ENCODE measurements at regions not wholly inside any gene's neighbourhood (a gene's known extent, or its start where the extent isn't known, plus 50 kb on each side); places are given as distances from the start of the nearest gene placed in this dataset.

GRCh38 chr11:112519751-112520150 is 259.1 kb upstream of the PLET1 start:
- no peak for DNase-seq (ENCODE audit: low read depth, low spot score)
- TF ChIP-seq CTCF (IDR thresholded peaks at IDR 0.05; ENCODE audit: low read depth, low read length): no peak
- no peak overlapping the region for H3K4me3 ChIP-seq (ENCODE audit: low read depth, low read length)
- in situ Hi-C loops (cut with HindIII; ENCODE audit: low sequenced_read_pairs): no loop called here

- no peak for DNase-seq (ENCODE audit: low read depth, low spot score)
- H3K4me3 ChIP-seq (ENCODE audit: low read depth, low read length): no peak overlapping the region
- in situ Hi-C loops (cut with HindIII; ENCODE audit: low sequenced_read_pairs): no loop called here
- TF ChIP-seq CTCF (IDR thresholded peaks at IDR 0.05; ENCODE audit: low read depth, low read length): no peak
These were observed 259.7 kb upstream of the PLET1 start for GRCh38 chr11:112520354-112520753.

GRCh38 chr11:112522536-112522935 is 261.9 kb upstream of the PLET1 start:
- no peak for DNase-seq (ENCODE audit: low read depth, low spot score)
- in situ Hi-C loops (cut with HindIII; ENCODE audit: low sequenced_read_pairs): no loop called here
- no peak for TF ChIP-seq CTCF (IDR thresholded peaks at IDR 0.05; ENCODE audit: low read depth, low read length)
- H3K4me3 ChIP-seq (ENCODE audit: low read depth, low read length): no peak overlapping the region

GRCh38 chr11:112523031-112523430 is 262.4 kb upstream of the PLET1 start:
- DNase-seq (ENCODE audit: low read depth, low spot score): no peak
- in situ Hi-C loops (cut with HindIII; ENCODE audit: low sequenced_read_pairs): no loop called here
- no peak for TF ChIP-seq CTCF (IDR thresholded peaks at IDR 0.05; ENCODE audit: low read depth, low read length)
- no peak overlapping the region for H3K4me3 ChIP-seq (ENCODE audit: low read depth, low read length)

- DNase-seq (ENCODE audit: low read depth, low spot score): peak; percentile 3
- in situ Hi-C loops (cut with HindIII; ENCODE audit: low sequenced_read_pairs): no loop called here
- no peak for TF ChIP-seq CTCF (IDR thresholded peaks at IDR 0.05; ENCODE audit: low read depth, low read length)
- no peak overlapping the region for H3K4me3 ChIP-seq (ENCODE audit: low read depth, low read length)
These were observed 262.8 kb upstream of the PLET1 start for GRCh38 chr11:112523477-112523876.

- in situ Hi-C loops (cut with HindIII; ENCODE audit: low sequenced_read_pairs): no loop called here
- TF ChIP-seq CTCF (IDR thresholded peaks at IDR 0.05; ENCODE audit: low read depth, low read length): no peak
- no peak for DNase-seq (ENCODE audit: low read depth, low spot score)
- no peak overlapping the region for H3K4me3 ChIP-seq (ENCODE audit: low read depth, low read length)
These were observed 263.3 kb upstream of the PLET1 start for GRCh38 chr11:112523951-112524350.

GRCh38 chr11:112524798-112525197 is 264.1 kb upstream of the PLET1 start:
- in situ Hi-C loops (cut with HindIII; ENCODE audit: low sequenced_read_pairs): no loop called here

More at GRCh38 chr11:112524798-112525197, 264.1 kb upstream of the PLET1 start:
- DNase-seq (ENCODE audit: low read depth, low spot score): no peak
- TF ChIP-seq CTCF (IDR thresholded peaks at IDR 0.05; ENCODE audit: low read depth, low read length): no peak
- no peak overlapping the region for H3K4me3 ChIP-seq (ENCODE audit: low read depth, low read length)
